K562 (cell line): ENCODE measurements at regions not wholly inside any gene's neighbourhood (a gene's known extent, or its start where the extent isn't known, plus 50 kb on each side); places are given as distances from the start of the nearest gene placed in this dataset.

Experiments used
- ATAC-seq: fragments of 200-7000 bp; cut with Tn5 transposase; 3 replicates; pipeline ENCODE4 v1.9.1; 2020; ENCODE audit warnings: moderate library complexity
- BruUV-seq: library from RNA; stranded (reverse); fragments of 400-500 nt; replicated peaks from 2 replicates; lab custom pipeline; 2021; lab: Mats Ljungman, UMichigan
- CTCF ChIA-PET: fragments of 300-600 bp; formaldehyde crosslinking; extraction: SDS; loops from one replicate; lab custom pipeline; 2021; ENCODE audit warnings: low intra/inter-chr PET ratio; lab: Yijun Ruan, JAX
- POLR2A ChIA-PET: fragments of 300-600, 350-650 bp; sonication (Branson Sonifier 250); formaldehyde crosslinking; extraction: SDS; loops from one replicate; lab custom pipeline; 2021; ENCODE audit warnings: antibody characterized with exemption, inconsistent platforms; lab: Yijun Ruan, JAX
- DNase-seq, 4 experiments: peaks; one replicate each; pipeline versions ENCODE4 v3.0.0 to v3.0.0-alpha.2; 2011 to 2018; ENCODE audit warnings: low spot score in 3 of 4, mixed read lengths in 3 of 4; ENCODE audit errors: extremely low read depth in 1 of 4
- FAIRE-seq: peaks from 2 replicates; lab custom pipeline; 2011; peaks lifted over from hg19 to GRCh38; lab: Jason Lieb, UNC
- H2AFZ ChIP-seq: 2 replicates; pipeline ENCODE4 v1.6.0; 2011; ENCODE audit warnings: low read depth, low read length, control low read depth, inconsistent platforms
- H3K27ac ChIP-seq: fragments of 200-600 bp; 3 replicates; pipeline ENCODE4 v1.8.0; 2011; ENCODE audit warnings: low read depth, mild to moderate bottlenecking, control low read depth, inconsistent platforms, low read length, moderate library complexity, mixed read lengths; ENCODE audit errors: extremely low read depth
- H3K27me3 ChIP-seq, 2 experiments: fragments of 300-600 bp in 1 of 2; 2 replicates in 1 of 2; 3 replicates in 1 of 2; pipeline versions ENCODE4 v1.6.0 to v1.8.0; 2011; ENCODE audit warnings: inconsistent platforms in 2 of 2, low read length in 2 of 2, mild to moderate bottlenecking in 1 of 2, mixed read lengths in 1 of 2, moderate library complexity in 1 of 2; ENCODE audit not compliant: control insufficient read depth in 2 of 2, insufficient read depth in 2 of 2
- H3K36me3 ChIP-seq: fragments of 300-600 bp; 3 replicates; pipeline ENCODE4 v1.8.0; 2011; ENCODE audit warnings: mild to moderate bottlenecking, low read length, inconsistent platforms; ENCODE audit not compliant: control insufficient read depth, insufficient read depth
- H3K4me1 ChIP-seq, 2 experiments: fragments of 200-600 bp in 1 of 2; replicated peaks in 1 of 2; 2 replicates in 1 of 2; 3 replicates in 1 of 2; pipeline versions ENCODE4 v1.5.1 to v1.8.0; 2011; ENCODE audit warnings: inconsistent platforms in 2 of 2, low read length in 2 of 2, mild to moderate bottlenecking in 1 of 2, mixed read lengths in 1 of 2, moderate library complexity in 1 of 2; ENCODE audit not compliant: control insufficient read depth in 2 of 2, insufficient read depth in 2 of 2
- H3K4me2 ChIP-seq: 2 replicates; pipeline ENCODE4 v1.6.1; 2011; ENCODE audit warnings: low read length, control low read depth, inconsistent platforms, mixed read lengths; ENCODE audit not compliant: insufficient read depth
- H3K4me3 ChIP-seq: fragments of 200-600 bp; sonication (generic), shearing (Covaris generic); 2 replicates; pipeline ENCODE4 v1.5.1; 2016; ENCODE audit warnings: control low read depth, inconsistent platforms
- H3K79me2 ChIP-seq: fragments of 200-600 bp; 3 replicates; pipeline ENCODE4 v1.8.0; 2011; ENCODE audit warnings: low read length, inconsistent platforms; ENCODE audit not compliant: control insufficient read depth, insufficient read depth
- H3K9ac ChIP-seq, 2 experiments: 2 replicates each; pipeline versions ENCODE4 v1.6.0 to v1.6.1; 2011; ENCODE audit warnings: low read depth in 2 of 2, low read length in 2 of 2, control low read depth in 1 of 2, inconsistent platforms in 1 of 2, mild to moderate bottlenecking in 1 of 2, mixed read lengths in 1 of 2; ENCODE audit not compliant: insufficient read depth in 1 of 2
- H3K9me1 ChIP-seq: one replicate; pipeline ENCODE4 v1.6.0; 2011; ENCODE audit warnings: inconsistent platforms, mild to moderate bottlenecking, low read length, moderate library complexity; ENCODE audit not compliant: control insufficient read depth, insufficient read depth
- H3K9me3 ChIP-seq: replicated peaks from 2 replicates; pipeline ENCODE4 v1.5.1; 2011; ENCODE audit warnings: low read depth, low read length, inconsistent platforms; ENCODE audit not compliant: control insufficient read depth, insufficient read depth
- H4K20me1 ChIP-seq: replicated peaks from 2 replicates; pipeline ENCODE4 v1.6.1; 2011; ENCODE audit warnings: low read length, inconsistent platforms, mixed read lengths; ENCODE audit not compliant: control insufficient read depth, insufficient read depth
- ARNT ChIP-seq, 2 experiments: fragments of 450-650 bp; IDR thresholded peaks; 2 replicates each; pipeline ENCODE4 v1.6.1; 2016; ENCODE audit warnings: mild to moderate bottlenecking in 1 of 2
- HOXB6 ChIP-seq: fragments of 250-450 bp; sonication (Bioruptor Pico); IDR thresholded peaks from 2 replicates; pipeline ENCODE4 v1.5.1; 2022; ENCODE audit warnings: mild to moderate bottlenecking, borderline replicate concordance
- KLF1 ChIP-seq: fragments of 450-650 bp; IDR thresholded peaks from 2 replicates; pipeline ENCODE4 v1.6.1; 2016; ENCODE audit warnings: missing genetic modification characterization, missing compliant biosample characterization
- POLR2A ChIP-seq: fragments of 450-650 bp; conservative IDR thresholded peaks from 2 replicates; pipeline ENCODE4 v1.6.1; 2016
- PRPF4 ChIP-seq: fragments of 200-400 bp; formaldehyde crosslinking; IDR thresholded peaks from one replicate; pipeline ENCODE4 v1.6.1; 2017; ENCODE audit warnings: low read length, low read depth, mild to moderate bottlenecking; ENCODE audit not compliant: insufficient read depth, poor library complexity, severe bottlenecking
- RUNX1 ChIP-seq: sonication (generic); IDR thresholded peaks from 2 replicates; pipeline ENCODE4 v1.6.1; 2016; ENCODE audit warnings: antibody characterized with exemption, low read depth
- USF2 ChIP-seq: sonication (generic); formaldehyde crosslinking; IDR thresholded peaks from 2 replicates; pipeline ENCODE4 v1.5.0; 2020; ENCODE audit warnings: missing genetic modification reagents
- ZNF212 ChIP-seq: fragments of 450-650 bp; formaldehyde crosslinking; IDR thresholded peaks from 2 replicates; pipeline ENCODE4 v1.4.0; 2020; ENCODE audit warnings: mild to moderate bottlenecking
- ZNF395 ChIP-seq: fragments of 200-800 bp; sonication (Bioruptor generic); IDR thresholded peaks from 2 replicates; pipeline ENCODE4 v1.6.1; 2017; ENCODE audit warnings: missing genetic modification characterization, missing compliant biosample characterization
- ZNF398 ChIP-seq: fragments of 250-450 bp; sonication (Bioruptor Pico); IDR thresholded peaks from 2 replicates; pipeline ENCODE4 v1.8.0; 2021; ENCODE audit warnings: moderate library complexity, mild to moderate bottlenecking, inconsistent platforms
- ZNF644 ChIP-seq: fragments of 200-800 bp; sonication (Bioruptor generic); IDR thresholded peaks from 2 replicates; pipeline ENCODE4 v1.6.1; 2016; ENCODE audit warnings: low read depth, missing genetic modification characterization, missing compliant biosample characterization
- ZNF717 ChIP-seq: fragments of 250-450 bp; sonication (Bioruptor Pico); IDR thresholded peaks from 2 replicates; pipeline ENCODE4 v1.5.0; 2021
- ZNF79 ChIP-seq: fragments of 250-450 bp; sonication (Bioruptor Pico); IDR thresholded peaks from 2 replicates; pipeline ENCODE4 v1.4.0; 2020; ENCODE audit warnings: low read depth, mild to moderate bottlenecking, moderate library complexity
- WGBS: fragments of 100-300 bp; shearing (Covaris generic); methylation state at CpG from one replicate; pipeline ENCODE4 v1.1.6; 2016; ENCODE audit warnings: low coverage, mixed read lengths; ENCODE audit not compliant: insufficient coverage; ENCODE audit errors: missing lambda C conversion rate; 5-methylcytosine and 5-hydroxymethylcytosine counted together
- in situ Hi-C: fragments of 300-500 bp; cut with MboI; formaldehyde crosslinking; loops from 4 replicates; pipeline ENCODE4 v1.15.0; 2018; ENCODE audit warnings: inconsistent platforms, mixed read lengths
- intact Hi-C: fragments of 100-400 bp; cut with micrococcal nuclease; formaldehyde crosslinking; loops from 2 replicates; pipeline ENCODE4 v1.14.2; 2022
- TF ChIP-seq, protein P1 (sequence below): fragments of 250-450 bp; sonication (Bioruptor Pico); IDR thresholded peaks from 2 replicates; pipeline ENCODE4 v1.9.0; 2021; ENCODE audit warnings: mild to moderate bottlenecking, inconsistent platforms

DNA sequence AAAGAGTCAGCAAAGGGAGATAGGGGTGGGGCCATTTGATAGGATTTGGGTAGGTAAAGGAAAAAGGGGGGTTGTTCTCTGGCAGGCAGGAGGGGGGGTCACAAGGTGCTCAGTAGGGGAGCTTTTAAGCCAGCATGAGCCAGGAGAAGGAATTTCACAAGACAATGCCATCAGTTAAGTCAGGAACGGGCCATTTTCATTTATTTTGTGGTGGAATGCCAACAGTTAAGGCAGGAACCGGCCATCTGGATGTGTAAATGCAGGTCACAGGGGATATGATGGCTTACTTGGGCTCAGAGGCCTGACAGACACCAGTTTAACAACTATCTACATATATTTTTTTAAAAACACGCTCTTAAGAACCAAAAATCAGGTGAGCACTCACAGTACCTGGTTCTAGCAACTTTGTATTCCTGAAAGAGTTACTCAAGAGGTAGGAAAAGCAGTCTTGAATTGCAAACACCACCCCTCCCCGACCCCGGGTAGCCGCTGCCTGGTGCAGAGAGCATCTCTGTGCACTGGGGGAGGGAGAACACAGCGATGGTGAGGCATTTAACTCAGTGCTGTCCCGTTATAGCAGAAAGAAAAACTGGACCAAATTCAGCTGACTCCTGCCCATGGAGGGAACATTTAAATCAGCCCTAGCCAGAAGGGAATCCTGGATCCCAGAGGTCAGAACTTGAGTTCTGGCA lies 414.5 kb upstream of the KLHL29 start:
- Histone ChIP-seq H3K4me3 (no peak overlapping the region), H3K4me2 (no peak overlapping the region), H4K20me1 (no peaks in the 10 kb centered on the region), H3K9me3 (no peaks in the 10 kb centered on the region), H3K36me3 (no peaks in the 10 kb centered on the region), H3K27ac (no peak overlapping the region), H3K79me2 (no peaks in the 10 kb centered on the region), H3K9me1 (no peaks in the 10 kb centered on the region), H3K27me3 (no peaks in the 10 kb centered on the region), H2AFZ (no peak overlapping the region), H3K4me1 (no peaks in the 10 kb centered on the region), H3K9ac (no peak overlapping the region)
- TF ChIP-seq ARNT (IDR thresholded peaks at IDR 0.05) = no peak
- no peak for TF ChIP-seq ZNF717
- TF ChIP-seq USF2 (CRISPR knock-in tag) = no peak
- TF ChIP-seq ZNF644 (tag) = no peak
- no peak for TF ChIP-seq ZNF79 (CRISPR knock-in tag)
- TF ChIP-seq RUNX1 = no peak
- no peak for TF ChIP-seq ZNF212
- TF ChIP-seq, protein P1, sequence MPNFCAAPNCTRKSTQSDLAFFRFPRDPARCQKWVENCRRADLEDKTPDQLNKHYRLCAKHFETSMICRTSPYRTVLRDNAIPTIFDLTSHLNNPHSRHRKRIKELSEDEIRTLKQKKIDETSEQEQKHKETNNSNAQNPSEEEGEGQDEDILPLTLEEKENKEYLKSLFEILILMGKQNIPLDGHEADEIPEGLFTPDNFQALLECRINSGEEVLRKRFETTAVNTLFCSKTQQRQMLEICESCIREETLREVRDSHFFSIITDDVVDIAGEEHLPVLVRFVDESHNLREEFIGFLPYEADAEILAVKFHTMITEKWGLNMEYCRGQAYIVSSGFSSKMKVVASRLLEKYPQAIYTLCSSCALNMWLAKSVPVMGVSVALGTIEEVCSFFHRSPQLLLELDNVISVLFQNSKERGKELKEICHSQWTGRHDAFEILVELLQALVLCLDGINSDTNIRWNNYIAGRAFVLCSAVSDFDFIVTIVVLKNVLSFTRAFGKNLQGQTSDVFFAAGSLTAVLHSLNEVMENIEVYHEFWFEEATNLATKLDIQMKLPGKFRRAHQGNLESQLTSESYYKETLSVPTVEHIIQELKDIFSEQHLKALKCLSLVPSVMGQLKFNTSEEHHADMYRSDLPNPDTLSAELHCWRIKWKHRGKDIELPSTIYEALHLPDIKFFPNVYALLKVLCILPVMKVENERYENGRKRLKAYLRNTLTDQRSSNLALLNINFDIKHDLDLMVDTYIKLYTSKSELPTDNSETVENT (CRISPR knock-in tag) = no peak
- TF ChIP-seq POLR2A = no peak
- TF ChIP-seq HOXB6 (CRISPR knock-in tag) = no peak
- TF ChIP-seq KLF1 (tag) = no peak
- no peak for TF ChIP-seq PRPF4
- no peak for TF ChIP-seq ZNF398 (CRISPR knock-in tag)
- no peak for TF ChIP-seq ZNF395 (CRISPR knock-in tag)
- ATAC-seq = no peak
- no peak for DNase-seq
- BruUV-seq = no TSS peak
- ChIA-PET POLR2A (no interaction called here), CTCF (no interaction called here)
- intact Hi-C loops (no loop called here), in situ Hi-C loops (no loop called here)
- WGBS = 2% methylated on average over 8 of the region's 8 CpGs
- no peak for FAIRE-seq
